Posterior vena cava (tissue), 2 donors: ENCODE measurements at regions not wholly inside any gene's neighbourhood (a gene's known extent, or its start where the extent isn't known, plus 50 kb on each side); places are given as distances from the start of the nearest gene placed in this dataset.

Experiments
- DNase-seq: peaks from one replicate; pipeline ENCODE4 v3.0.0-alpha.2; 2020; ENCODE audit warnings: low spot score
- intact Hi-C, 2 donors: fragments of 100-400 bp; cut with DNase I; formaldehyde crosslinking; loops; one replicate each; pipeline versions ENCODE4 v1.14.1 to v1.14.2; 2022 to 2023
- donor health status: DM: yes; HTN: yes; CAD: no.
- donor health status: DM: yes; HTN: yes; CAD: no.

DNA sequence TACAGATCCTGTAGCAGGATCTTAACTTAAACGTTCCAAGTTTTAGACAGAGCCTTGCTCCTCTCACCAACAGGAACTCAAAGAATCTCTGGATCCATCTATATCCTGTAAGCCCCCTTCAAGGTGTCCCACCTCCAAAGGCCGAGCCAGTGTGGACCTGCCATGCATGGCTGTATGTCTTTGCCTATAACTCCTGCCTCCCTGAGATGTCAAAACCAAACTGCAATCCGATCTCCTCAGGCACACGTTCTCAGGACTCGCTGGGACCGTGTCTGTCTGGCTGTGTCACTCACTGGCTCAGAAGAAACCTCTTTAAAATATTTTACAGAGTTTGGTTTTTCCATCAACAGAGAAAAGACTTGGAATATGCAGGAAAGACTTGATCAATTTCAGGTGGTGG, 51.4 kb upstream of the FAM20C start:
- DNase-seq, result no peak
- intact Hi-C loops, result no loop called here

DNA sequence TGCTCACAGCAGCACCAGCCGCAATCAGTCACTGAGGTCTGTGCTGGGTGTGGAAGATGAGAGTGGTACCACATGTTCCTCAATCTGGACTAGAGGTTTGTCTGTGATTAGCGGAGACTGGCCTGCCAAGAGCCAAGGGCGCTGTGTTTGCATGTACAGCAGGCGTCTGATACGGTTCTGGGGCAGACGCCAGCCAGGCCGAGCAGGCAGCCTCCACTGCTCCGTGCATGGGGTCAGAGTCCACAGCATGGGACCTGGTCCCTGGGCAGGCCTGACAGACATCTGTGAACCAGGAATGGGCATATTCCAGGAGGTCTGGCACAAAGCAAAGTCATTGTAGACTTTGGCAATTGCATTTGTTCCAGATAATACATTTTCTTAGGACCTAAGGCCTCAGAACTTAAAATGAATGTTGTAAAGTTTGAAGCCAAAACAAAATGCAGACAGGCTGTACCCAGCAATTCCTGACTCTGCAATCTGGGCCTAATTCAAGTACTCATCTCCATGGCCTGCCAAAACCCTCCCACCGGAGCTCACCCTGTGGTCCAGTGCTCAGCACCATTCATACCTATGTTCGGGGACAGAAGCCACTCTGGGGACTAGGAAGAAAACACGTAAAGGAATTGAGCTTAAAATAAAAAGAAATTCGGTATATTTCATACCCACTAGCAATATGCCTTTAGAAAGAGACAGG, 50.0 kb upstream of the FAM20C start:
- intact Hi-C loops, result no loop called here
- DNase-seq, result peak; percentile 86
